GM23338 (cell line): ENCODE measurements at regions not wholly inside any gene's neighbourhood (a gene's known extent, or its start where the extent isn't known, plus 50 kb on each side); places are given as distances from the start of the nearest gene placed in this dataset.

Experiments
- ATAC-seq: fragments of 200-7000 bp; cut with Tn5 transposase; 3 replicates; pipeline ENCODE4 v1.9.1; 2020
- DNase-seq: peaks from one replicate; pipeline ENCODE4 v3.0.0-alpha.2; 2015; ENCODE audit warnings: low spot score
- H2AFZ ChIP-seq: fragments of 200-600 bp; sonication (generic); 2 replicates; pipeline ENCODE4 v1.8.0; 2016; ENCODE audit warnings: antibody characterized with exemption, mild to moderate bottlenecking, moderate library complexity
- H3F3A ChIP-seq: fragments of 200-600 bp; sonication (generic); replicated peaks from 2 replicates; pipeline ENCODE4 v1.8.0; 2017; ENCODE audit warnings: antibody characterized with exemption, mixed run types, low read depth
- H3K27ac ChIP-seq: fragments of 200-600 bp; sonication (generic); 2 replicates; pipeline ENCODE4 v1.6.1; 2016; ENCODE audit warnings: low read depth
- H3K27me3 ChIP-seq: fragments of 200-600 bp; sonication (generic); 2 replicates; pipeline ENCODE4 v1.8.0; 2016; ENCODE audit warnings: mild to moderate bottlenecking, mixed run types, moderate library complexity; ENCODE audit not compliant: insufficient read depth
- H3K36me3 ChIP-seq: fragments of 200-600 bp; sonication (generic); 2 replicates; pipeline ENCODE4 v1.8.0; 2016; ENCODE audit warnings: mild to moderate bottlenecking; ENCODE audit not compliant: insufficient read depth
- H3K4me1 ChIP-seq: fragments of 200-600 bp; sonication (generic); 2 replicates; pipeline ENCODE4 v1.8.0; 2016; ENCODE audit warnings: mild to moderate bottlenecking, moderate library complexity; ENCODE audit not compliant: insufficient read depth
- H3K4me2 ChIP-seq: fragments of 200-600 bp; sonication (generic); 2 replicates; pipeline ENCODE4 v1.7.1; 2017; ENCODE audit warnings: mixed run types
- H3K4me3 ChIP-seq: fragments of 200-600 bp; sonication (generic); 2 replicates; pipeline ENCODE4 v1.6.1; 2016; ENCODE audit warnings: mixed run types
- H3K79me2 ChIP-seq: fragments of 200-600 bp; sonication (generic); replicated peaks from 2 replicates; pipeline ENCODE4 v1.8.0; 2017; ENCODE audit warnings: mild to moderate bottlenecking; ENCODE audit not compliant: insufficient read depth
- H3K9me2 ChIP-seq: fragments of 200-600 bp; sonication (generic); 2 replicates; pipeline ENCODE4 v1.8.0; 2017; ENCODE audit not compliant: insufficient read depth
- H4K20me1 ChIP-seq: fragments of 200-600 bp; sonication (generic); replicated peaks from 2 replicates; pipeline ENCODE4 v1.8.0; 2017; ENCODE audit warnings: mild to moderate bottlenecking; ENCODE audit not compliant: insufficient read depth
- H3K27ac Mint-ChIP-seq: 2 replicates; pipeline ENCODE4 v1.8.0; 2020; ENCODE audit warnings: inconsistent platforms, mild to moderate bottlenecking, moderate library complexity, mixed read lengths
- H3K27me3 Mint-ChIP-seq: 3 replicates; pipeline ENCODE4 v1.8.0; 2022; ENCODE audit warnings: low read depth, mild to moderate bottlenecking, moderate library complexity, mixed read lengths, inconsistent platforms; ENCODE audit not compliant: insufficient read depth, poor library complexity
- H3K36me3 Mint-ChIP-seq: 3 replicates; pipeline ENCODE4 v1.8.0; 2021; ENCODE audit warnings: low read depth, mild to moderate bottlenecking, inconsistent platforms, moderate library complexity, mixed read lengths
- H3K4me1 Mint-ChIP-seq: 3 replicates; pipeline ENCODE4 v1.8.0; 2020; ENCODE audit warnings: mild to moderate bottlenecking, inconsistent platforms, mixed read lengths
- H3K4me3 Mint-ChIP-seq: 3 replicates; pipeline ENCODE4 v1.8.0; 2021; ENCODE audit warnings: moderate library complexity, mild to moderate bottlenecking, inconsistent platforms, mixed read lengths
- H3K9me3 Mint-ChIP-seq: 3 replicates; pipeline ENCODE4 v1.8.0; 2020; ENCODE audit warnings: moderate library complexity, mild to moderate bottlenecking, inconsistent platforms, mixed read lengths
- POLR2AphosphoS5 ChIP-seq: IDR thresholded peaks from 2 replicates; pipeline ENCODE4 v1.6.1; 2016; ENCODE audit warnings: antibody characterized with exemption, low read depth
- REST ChIP-seq: IDR thresholded peaks from one replicate; pipeline ENCODE4 v1.6.1; 2018; ENCODE audit warnings: antibody characterized with exemption; ENCODE audit not compliant: unreplicated experiment
- STAT1 ChIP-seq: IDR thresholded peaks from one replicate; pipeline ENCODE4 v1.6.1; 2016; ENCODE audit warnings: antibody characterized with exemption; ENCODE audit not compliant: unreplicated experiment
- ZNF331 ChIP-seq: fragments of 250-450 bp; sonication (Bioruptor Pico); IDR thresholded peaks from 2 replicates; pipeline ENCODE4 v1.5.0; 2020; ENCODE audit warnings: low read depth, mild to moderate bottlenecking, moderate library complexity
- ZNF462 ChIP-seq: fragments of 250-450 bp; sonication (Bioruptor Pico); IDR thresholded peaks from 2 replicates; pipeline ENCODE4 v1.5.0; 2020; ENCODE audit warnings: mild to moderate bottlenecking, moderate library complexity

DNA sequence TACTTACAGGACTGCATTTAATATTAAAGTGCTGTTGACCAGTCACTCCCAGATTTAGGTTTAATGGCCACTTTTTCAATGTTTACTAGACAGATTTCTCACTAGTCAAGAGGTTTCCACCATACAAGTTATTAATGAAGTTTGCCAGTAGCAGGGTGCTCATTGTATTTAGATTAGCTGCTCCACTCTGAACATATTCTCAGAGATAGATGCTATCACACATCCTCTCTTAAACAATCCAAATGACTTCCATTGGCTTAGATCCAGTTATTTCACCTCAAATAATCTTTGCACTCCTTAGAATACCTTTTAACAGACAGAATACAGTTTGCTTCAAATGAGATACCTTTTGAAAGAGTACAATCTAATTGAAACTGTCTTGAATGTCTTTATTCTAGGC is 276.1 kb downstream of the HDGFL1 start:
- TF ChIP-seq ZNF331 (CRISPR knock-in tag): no peak
- no peak for TF ChIP-seq ZNF462 (CRISPR knock-in tag)
- TF ChIP-seq REST: no peak
- TF ChIP-seq STAT1: no peak
- TF ChIP-seq POLR2AphosphoS5: no peak
- Mint-ChIP-seq H3K36me3 (peaks cover 20% of the 10 kb centered on the region; the same call in 2 of the 3 replicates), H3K4me3 (no peak overlapping the region), H3K27ac (no peak overlapping the region), H3K9me3 (peaks cover 23% of the 10 kb centered on the region), H3K27me3 (no peaks in the 10 kb centered on the region), H3K4me1 (no peaks in the 10 kb centered on the region)
- no peak overlapping the region for H3K4me2 ChIP-seq
- no peaks in the 10 kb centered on the region for H3K4me1 ChIP-seq
- no peaks in the 10 kb centered on the region for H3K36me3 ChIP-seq
- DNase-seq (no peak), ATAC-seq (no peak)
- H3K79me2 ChIP-seq: no peaks in the 10 kb centered on the region
- H3K4me3 ChIP-seq: no peak overlapping the region
- no peaks in the 10 kb centered on the region for H4K20me1 ChIP-seq
- no peak overlapping the region for H2AFZ ChIP-seq
- H3K9me2 ChIP-seq: no peaks in the 10 kb centered on the region
- H3K27ac ChIP-seq: no peak overlapping the region
- no peaks in the 10 kb centered on the region for H3K27me3 ChIP-seq
- H3F3A ChIP-seq: no peaks in the 10 kb centered on the region
